H9 (cell line): ENCODE measurements at regions not wholly inside any gene's neighbourhood (a gene's known extent, or its start where the extent isn't known, plus 50 kb on each side); places are given as distances from the start of the nearest gene placed in this dataset.

ENCODE experiments used
- DNase-seq: peaks from one replicate; pipeline ENCODE4 v3.0.0-alpha.2; 2017
- H2AFZ ChIP-seq: one replicate; pipeline ENCODE4 v1.6.1; 2013; ENCODE audit warnings: mild to moderate bottlenecking, low read length, control low read depth, moderate library complexity
- H2AK5ac ChIP-seq: 2 replicates; pipeline ENCODE4 v1.6.1; 2013; ENCODE audit warnings: low read length, control low read depth, mixed read lengths; ENCODE audit not compliant: insufficient read length
- H2BK120ac ChIP-seq: one replicate; pipeline ENCODE4 v1.6.1; 2013; ENCODE audit warnings: low read depth, mild to moderate bottlenecking, low read length, control low read depth, inconsistent platforms; ENCODE audit not compliant: poor library complexity, severe bottlenecking
- H2BK12ac ChIP-seq: 2 replicates; pipeline ENCODE4 v1.6.1; 2013; ENCODE audit warnings: low read length, control low read depth, mixed read lengths, low read depth; ENCODE audit not compliant: insufficient read length
- H2BK15ac ChIP-seq: 2 replicates; pipeline ENCODE4 v1.6.1; 2013; ENCODE audit warnings: low read depth, low read length, control low read depth
- H2BK20ac ChIP-seq: one replicate; pipeline ENCODE4 v1.6.1; 2013; ENCODE audit warnings: low read depth, mild to moderate bottlenecking, low read length, control low read depth, inconsistent platforms; ENCODE audit not compliant: poor library complexity, severe bottlenecking
- H2BK5ac ChIP-seq: 2 replicates; pipeline ENCODE4 v1.6.1; 2013; ENCODE audit warnings: low read length, control low read depth, mixed read lengths; ENCODE audit not compliant: insufficient read length
- H3K14ac ChIP-seq: 2 replicates; pipeline ENCODE4 v1.6.1; 2013; ENCODE audit warnings: low read length, control low read depth; ENCODE audit not compliant: insufficient read depth
- H3K18ac ChIP-seq: 2 replicates; pipeline ENCODE4 v1.6.1; 2013; ENCODE audit warnings: low read depth, mild to moderate bottlenecking, mixed read lengths, low read length, control low read depth; ENCODE audit not compliant: insufficient read length
- H3K23ac ChIP-seq: 2 replicates; pipeline ENCODE4 v1.6.1; 2013; ENCODE audit warnings: low read length, control low read depth, mixed read lengths, low read depth; ENCODE audit not compliant: insufficient read length
- H3K23me2 ChIP-seq: 2 replicates; pipeline ENCODE4 v1.6.1; 2013; ENCODE audit warnings: low read depth, mild to moderate bottlenecking, mixed read lengths, low read length, control low read depth; ENCODE audit not compliant: insufficient read length, poor library complexity, severe bottlenecking
- H3K27ac ChIP-seq: 2 replicates; pipeline ENCODE4 v1.5.1; 2013; ENCODE audit warnings: low read length, control low read depth, mixed read lengths, low read depth; ENCODE audit not compliant: insufficient read length
- H3K27me3 ChIP-seq: 2 replicates; pipeline ENCODE4 v1.6.1; 2013; ENCODE audit warnings: low read length, control low read depth, inconsistent platforms; ENCODE audit not compliant: insufficient read depth
- H3K4ac ChIP-seq: 2 replicates; pipeline ENCODE4 v1.6.1; 2013; ENCODE audit warnings: low read depth, mild to moderate bottlenecking, control low read depth, inconsistent platforms, low read length, moderate library complexity
- H3K4me1 ChIP-seq: 2 replicates; pipeline ENCODE4 v1.6.1; 2013; ENCODE audit warnings: low read length, control low read depth, inconsistent platforms; ENCODE audit not compliant: insufficient read depth
- H3K4me2 ChIP-seq: 2 replicates; pipeline ENCODE4 v1.6.1; 2013; ENCODE audit warnings: low read length, control low read depth, mixed read lengths; ENCODE audit not compliant: insufficient read length, insufficient read depth
- H3K56ac ChIP-seq: 2 replicates; pipeline ENCODE4 v1.6.1; 2013; ENCODE audit warnings: low read depth, mild to moderate bottlenecking, mixed read lengths, low read length, control low read depth; ENCODE audit not compliant: insufficient read length
- H3K79me1 ChIP-seq: 2 replicates; pipeline ENCODE4 v1.6.1; 2013; ENCODE audit warnings: low read depth, mild to moderate bottlenecking, moderate library complexity, low read length, control low read depth, inconsistent platforms; ENCODE audit not compliant: insufficient read depth, poor library complexity, severe bottlenecking
- H3K79me2 ChIP-seq: 2 replicates; pipeline ENCODE4 v1.6.1; 2013; ENCODE audit warnings: low read length, control low read depth, inconsistent platforms; ENCODE audit not compliant: insufficient read depth
- H3K9ac ChIP-seq: 2 replicates; pipeline ENCODE4 v1.6.1; 2013; ENCODE audit warnings: low read length, control low read depth, mixed read lengths; ENCODE audit not compliant: insufficient read length; ENCODE audit errors: extremely low read depth
- H3K9me3 ChIP-seq: one replicate; pipeline ENCODE4 v1.6.1; 2013; ENCODE audit warnings: low read depth, low read length, inconsistent platforms; ENCODE audit not compliant: control insufficient read depth
- H3T11ph ChIP-seq: one replicate; pipeline ENCODE4 v1.6.1; 2013; ENCODE audit warnings: mild to moderate bottlenecking, low read length, control low read depth, inconsistent platforms
- H4K20me1 ChIP-seq: one replicate; pipeline ENCODE4 v1.6.1; 2013; ENCODE audit not compliant: control insufficient read depth, insufficient read length, insufficient read depth
- H4K5ac ChIP-seq: 2 replicates; pipeline ENCODE4 v1.6.1; 2013; ENCODE audit warnings: low read depth, mild to moderate bottlenecking, mixed read lengths, low read length, control low read depth; ENCODE audit not compliant: insufficient read length
- H4K8ac ChIP-seq: replicated peaks from 2 replicates; pipeline ENCODE4 v1.6.1; 2013; ENCODE audit warnings: low read length, control low read depth, mixed read lengths, low read depth; ENCODE audit not compliant: insufficient read length
- H4K91ac ChIP-seq: 2 replicates; pipeline ENCODE4 v1.6.1; 2013; ENCODE audit warnings: low read depth, mild to moderate bottlenecking, moderate library complexity, mixed read lengths, low read length, control low read depth; ENCODE audit not compliant: insufficient read length
- H3K27ac Mint-ChIP-seq, 3 experiments: 2 replicates in 2 of 3; 3 replicates in 1 of 3; pipeline ENCODE4 v1.8.0; 2020 to 2021; ENCODE audit warnings: mixed read lengths in 3 of 3, mild to moderate bottlenecking in 1 of 3, moderate library complexity in 1 of 3
- H3K27me3 Mint-ChIP-seq: 2 replicates; pipeline ENCODE4 v1.8.0; 2021; ENCODE audit warnings: low read depth, mild to moderate bottlenecking, moderate library complexity, mixed read lengths
- H3K36me3 Mint-ChIP-seq, 3 experiments: 2 replicates in 2 of 3; 3 replicates in 1 of 3; pipeline ENCODE4 v1.8.0; 2020 to 2021; ENCODE audit warnings: low read depth in 3 of 3, mixed read lengths in 3 of 3; ENCODE audit not compliant: insufficient read depth in 1 of 3
- H3K4me1 Mint-ChIP-seq, 2 experiments: 2 replicates each; pipeline ENCODE4 v1.8.0; 2020; ENCODE audit warnings: mixed read lengths in 2 of 2
- H3K4me3 Mint-ChIP-seq, 2 experiments: 2 replicates in 1 of 2; 3 replicates in 1 of 2; pipeline ENCODE4 v1.8.0; 2020 to 2021; ENCODE audit warnings: mild to moderate bottlenecking in 2 of 2, mixed read lengths in 2 of 2, moderate library complexity in 1 of 2
- H3K9me3 Mint-ChIP-seq, 2 experiments: 2 replicates in 1 of 2; 3 replicates in 1 of 2; pipeline ENCODE4 v1.8.0; 2020; ENCODE audit warnings: mild to moderate bottlenecking in 2 of 2, mixed read lengths in 2 of 2, moderate library complexity in 1 of 2
- WGBS: extraction: QIAGEN DNeasy Blood & Tissue Kit; methylation state at CpG from one replicate; pipeline ENCODE4 v1.1.7; 2013; ENCODE audit warnings: missing lambda C conversion rate, low lambda C conversion rate, mixed read lengths; ENCODE audit not compliant: insufficient read length; ENCODE audit errors: extremely low coverage; 5-methylcytosine and 5-hydroxymethylcytosine counted together
- TF ChIP-seq, protein P1 (sequence below): fragments of 200-600 bp; sonication (generic); conservative IDR thresholded peaks from 3 replicates; pipeline ENCODE4 v1.8.0; 2021; ENCODE audit warnings: antibody characterized with exemption, mild to moderate bottlenecking

DNA sequence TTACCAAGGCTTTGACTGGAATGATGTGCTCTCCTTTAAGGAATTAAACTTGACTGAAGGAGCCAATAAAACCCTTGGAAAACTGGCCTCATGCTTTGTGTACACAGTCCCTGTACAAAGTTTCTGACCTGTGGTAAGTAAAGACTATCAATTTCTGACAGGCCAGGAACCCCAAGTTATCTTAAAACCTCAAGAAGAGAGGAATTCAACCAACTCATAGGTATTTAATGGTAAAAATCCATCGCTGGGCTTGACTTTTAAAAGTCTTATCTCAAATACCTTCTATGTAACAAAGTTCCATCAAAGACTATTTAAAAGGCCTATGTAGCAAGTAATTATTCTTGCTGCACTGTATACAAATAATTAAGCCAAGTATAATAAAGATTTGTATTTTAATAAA lies 103.7 kb upstream of the TENT5D start:
- Mint-ChIP-seq H3K27me3 (no peaks in the 10 kb centered on the region), H3K9me3 (peaks cover 68 to 83% of the 10 kb centered on the region in 2 experiments), H3K27ac (no peak overlapping the region), H3K36me3 (peaks cover 10 to 22% (median 21%) of the 10 kb centered on the region in 3 experiments; a peak in 5 of 7 replicates), H3K4me3 (no peak overlapping the region), H3K4me1 (no peaks in the 10 kb centered on the region)
- Histone ChIP-seq H2BK20ac (no peak overlapping the region), H4K91ac (no peak overlapping the region), H3K14ac (no peak overlapping the region), H3K79me1 (no peaks in the 10 kb centered on the region), H3K4me2 (no peak overlapping the region), H2BK5ac (no peak overlapping the region), H2BK12ac (no peak overlapping the region), H2BK120ac (no peak overlapping the region), H4K5ac (no peak overlapping the region), H3K23me2 (no peaks in the 10 kb centered on the region), H3T11ph (no peak overlapping the region), H3K4me1 (no peaks in the 10 kb centered on the region), H3K9ac (no peak overlapping the region), H2AFZ (no peak overlapping the region), H4K8ac (no peak overlapping the region), H2BK15ac (no peak overlapping the region), H3K56ac (no peak overlapping the region), H2AK5ac (no peak overlapping the region), H3K23ac (no peak overlapping the region), H3K9me3 (peaks cover 21% of the 10 kb centered on the region), H4K20me1 (no peaks in the 10 kb centered on the region), H3K27ac (no peak overlapping the region), H3K27me3 (no peaks in the 10 kb centered on the region), H3K18ac (no peak overlapping the region), H3K79me2 (no peaks in the 10 kb centered on the region), H3K4ac (no peak overlapping the region)
- no CpG with 5 or more reads among the region's 1 CpG for WGBS
- TF ChIP-seq, protein P1, sequence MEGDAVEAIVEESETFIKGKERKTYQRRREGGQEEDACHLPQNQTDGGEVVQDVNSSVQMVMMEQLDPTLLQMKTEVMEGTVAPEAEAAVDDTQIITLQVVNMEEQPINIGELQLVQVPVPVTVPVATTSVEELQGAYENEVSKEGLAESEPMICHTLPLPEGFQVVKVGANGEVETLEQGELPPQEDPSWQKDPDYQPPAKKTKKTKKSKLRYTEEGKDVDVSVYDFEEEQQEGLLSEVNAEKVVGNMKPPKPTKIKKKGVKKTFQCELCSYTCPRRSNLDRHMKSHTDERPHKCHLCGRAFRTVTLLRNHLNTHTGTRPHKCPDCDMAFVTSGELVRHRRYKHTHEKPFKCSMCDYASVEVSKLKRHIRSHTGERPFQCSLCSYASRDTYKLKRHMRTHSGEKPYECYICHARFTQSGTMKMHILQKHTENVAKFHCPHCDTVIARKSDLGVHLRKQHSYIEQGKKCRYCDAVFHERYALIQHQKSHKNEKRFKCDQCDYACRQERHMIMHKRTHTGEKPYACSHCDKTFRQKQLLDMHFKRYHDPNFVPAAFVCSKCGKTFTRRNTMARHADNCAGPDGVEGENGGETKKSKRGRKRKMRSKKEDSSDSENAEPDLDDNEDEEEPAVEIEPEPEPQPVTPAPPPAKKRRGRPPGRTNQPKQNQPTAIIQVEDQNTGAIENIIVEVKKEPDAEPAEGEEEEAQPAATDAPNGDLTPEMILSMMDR: no peak
- DNase-seq: no peak
